ENCODE measurements at regions not wholly inside any gene's neighbourhood (a gene's known extent, or its start where the extent isn't known, plus 50 kb on each side); places are given as distances from the start of the nearest gene placed in this dataset.

GRCh38 chr20:57794600-57795341, 85.0 kb upstream of the PMEPA1 start:
- no peak for DNase-seq

GRCh38 chr20:57794036-57794435, 84.2 kb upstream of the PMEPA1 start:
- DNase-seq: no peak

GRCh38 chr20:57793421-57793820, 83.6 kb upstream of the PMEPA1 start:
- DNase-seq: no peak

GRCh38 chr20:57792386-57793080, 82.7 kb upstream of the PMEPA1 start:
- DNase-seq: no peak

GRCh38 chr20:57791966-57792365, 82.2 kb upstream of the PMEPA1 start:
- no peak for DNase-seq

- no peak for DNase-seq
Measured at GRCh38 chr20:57791178-57791962, 81.6 kb upstream of the PMEPA1 start.

- no peak for DNase-seq
Measured at GRCh38 chr20:57790176-57790575, 80.4 kb upstream of the PMEPA1 start.

GRCh38 chr20:57788936-57789613, 79.3 kb upstream of the PMEPA1 start:
- no peak for DNase-seq

GRCh38 chr20:57787990-57788781, 78.4 kb upstream of the PMEPA1 start:
- DNase-seq: no peak

- DNase-seq: no peak
Measured at GRCh38 chr20:57787151-57787989, 77.6 kb upstream of the PMEPA1 start.

GRCh38 chr20:57786304-57786932, 76.6 kb upstream of the PMEPA1 start:
- DNase-seq: no peak

GRCh38 chr20:57785720-57786119, 75.9 kb upstream of the PMEPA1 start:
- no peak for DNase-seq

- no peak for DNase-seq
Measured at GRCh38 chr20:57785061-57785460, 75.2 kb upstream of the PMEPA1 start.

- DNase-seq: no peak
Measured at GRCh38 chr20:57783956-57784837, 74.4 kb upstream of the PMEPA1 start.

- DNase-seq: no peak
Measured at GRCh38 chr20:57783196-57783595, 73.4 kb upstream of the PMEPA1 start.

- no peak for DNase-seq
Measured at GRCh38 chr20:57782631-57783041, 72.8 kb upstream of the PMEPA1 start.

GRCh38 chr20:57781901-57782300, 72.1 kb upstream of the PMEPA1 start:
- no peak for DNase-seq

GRCh38 chr20:57780906-57781305, 71.1 kb upstream of the PMEPA1 start:
- DNase-seq: no peak

GRCh38 chr20:57780398-57780797, 70.6 kb upstream of the PMEPA1 start:
- no peak for DNase-seq
